ENCODE measurements at regions not wholly inside any gene's neighbourhood (a gene's known extent, or its start where the extent isn't known, plus 50 kb on each side); places are given as distances from the start of the nearest gene placed in this dataset.
"Not testable (repeated sequence)": the region's sequence is repeated elsewhere in the genome, so short reads cannot be mapped to it uniquely, and the experiment has no call there.

DNA sequence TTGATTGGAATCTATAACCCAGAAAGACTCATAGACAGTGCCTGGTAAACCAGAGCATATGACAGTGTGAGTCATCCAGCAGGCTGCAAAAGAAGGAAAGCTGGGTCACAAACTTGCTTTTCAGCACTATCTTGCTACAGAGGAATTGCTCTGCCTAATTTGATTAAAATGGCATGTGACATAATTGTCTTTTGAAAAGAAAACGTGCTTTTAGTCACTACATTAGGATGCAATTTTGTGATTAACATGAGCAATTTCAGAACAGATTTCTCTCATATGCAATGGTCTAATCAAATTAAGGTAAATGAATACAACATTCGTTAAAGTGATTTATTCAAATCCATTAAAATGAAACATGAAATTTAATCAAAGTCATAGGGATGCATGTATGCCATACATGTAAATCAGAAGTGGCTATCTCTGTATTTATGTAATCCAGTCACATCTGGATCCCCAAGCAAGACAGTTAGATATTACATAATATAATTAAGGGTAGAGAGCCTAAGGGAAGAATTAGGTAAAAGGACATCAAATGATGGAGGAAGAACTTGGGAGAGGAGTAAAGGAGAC is 400.0 kb upstream of the HTR1E start:
- in situ Hi-C loops (cut with HindIII; ENCODE audit: low pct_unique_long_range_greater_than_20kb, low sequenced_read_pairs) = no loop called here

GRCh38 chr6:86536121-86536520 is 401.2 kb upstream of the HTR1E start:
- DNase-seq (ENCODE audit: low read depth, low spot score) = no peak
- in situ Hi-C loops (cut with HindIII; ENCODE audit: low pct_unique_long_range_greater_than_20kb, low sequenced_read_pairs) = no loop called here

More for the DNA sequence above, 400.0 kb upstream of the HTR1E start:
- DNase-seq (ENCODE audit: low read depth, low spot score) = no peak

DNA sequence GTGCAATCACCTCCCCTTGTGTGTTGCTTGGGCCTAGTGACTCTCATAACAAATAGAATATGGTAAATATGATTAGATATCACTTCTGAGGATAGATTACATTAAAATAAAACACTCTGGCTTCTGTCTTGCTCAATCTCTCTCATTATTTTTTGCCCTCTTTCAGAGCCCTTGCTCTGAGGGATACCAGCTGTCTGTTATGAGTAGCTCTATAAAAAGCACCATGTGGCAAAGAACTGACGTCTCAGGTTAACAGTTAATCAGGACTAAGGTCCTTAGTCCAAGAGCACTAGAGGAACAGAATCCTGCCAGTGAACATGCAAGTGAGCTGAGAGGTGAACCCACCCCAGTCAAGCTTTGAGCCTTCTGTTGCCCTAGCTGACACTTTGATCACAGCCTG is 402.2 kb upstream of the HTR1E start:
- in situ Hi-C loops (cut with HindIII; ENCODE audit: low pct_unique_long_range_greater_than_20kb, low sequenced_read_pairs) = no loop called here
- no peak for DNase-seq (ENCODE audit: low read depth, low spot score)

- no peak for DNase-seq (ENCODE audit: low read depth, low spot score)
- in situ Hi-C loops (cut with HindIII; ENCODE audit: low pct_unique_long_range_greater_than_20kb, low sequenced_read_pairs) = no loop called here
Observed at GRCh38 chr6:86529635-86530034, 407.7 kb upstream of the HTR1E start.

DNA sequence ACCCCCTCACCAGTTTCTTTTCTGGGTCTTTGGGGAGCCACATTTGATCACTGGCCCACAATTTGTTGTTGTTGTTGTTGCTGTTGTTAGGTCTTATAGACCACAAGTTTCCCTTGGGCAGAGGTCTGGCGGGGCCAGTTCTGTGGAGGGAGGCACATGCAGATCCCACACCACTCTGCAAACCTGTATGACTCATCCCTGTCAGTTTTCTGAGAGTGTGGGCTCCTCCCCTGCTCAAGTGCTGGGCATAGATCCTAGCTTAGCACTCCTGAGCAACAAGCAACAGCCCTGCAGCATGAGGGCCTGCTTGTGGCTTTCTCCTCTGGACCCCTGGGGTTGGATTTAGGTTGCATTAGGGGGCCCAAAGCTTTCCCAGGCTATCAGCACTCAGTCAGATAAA is 411.1 kb upstream of the HTR1E start:
- no peak for DNase-seq (ENCODE audit: low read depth, low spot score)
- in situ Hi-C loops (cut with HindIII; ENCODE audit: low pct_unique_long_range_greater_than_20kb, low sequenced_read_pairs) = no loop called here

DNA sequence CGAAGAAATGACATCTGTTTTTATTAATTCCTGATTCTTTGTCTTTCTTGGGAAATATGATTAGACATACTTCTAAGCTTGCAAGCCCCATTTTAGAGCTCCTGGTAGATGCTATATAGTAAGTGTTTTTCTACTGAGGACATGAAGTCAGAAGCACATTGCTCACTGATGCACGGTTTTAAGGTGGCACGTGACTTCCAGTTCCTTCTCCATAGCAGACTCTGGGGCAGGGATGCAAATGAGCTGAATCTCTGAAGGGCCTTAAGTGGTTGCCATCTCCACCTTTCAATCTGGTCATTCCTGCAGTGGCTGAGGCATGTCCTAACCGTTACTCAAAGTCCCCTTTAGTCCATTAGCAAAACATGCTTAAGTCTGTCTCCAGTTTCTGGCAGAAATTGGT is 421.2 kb upstream of the HTR1E start:
- in situ Hi-C loops (cut with HindIII; ENCODE audit: low pct_unique_long_range_greater_than_20kb, low sequenced_read_pairs) = no loop called here
- no peak for DNase-seq (ENCODE audit: low read depth, low spot score)

- in situ Hi-C loops (cut with HindIII; ENCODE audit: low pct_unique_long_range_greater_than_20kb, low sequenced_read_pairs) = no loop called here
- DNase-seq (ENCODE audit: low read depth, low spot score) = no peak
Observed at GRCh38 chr6:86511962-86512361, 425.4 kb upstream of the HTR1E start.

- no peak for DNase-seq (ENCODE audit: low read depth, low spot score)
- in situ Hi-C loops (cut with HindIII; ENCODE audit: low pct_unique_long_range_greater_than_20kb, low sequenced_read_pairs) = no loop called here
Observed at GRCh38 chr6:86508230-86508629, 429.1 kb upstream of the HTR1E start.

DNA sequence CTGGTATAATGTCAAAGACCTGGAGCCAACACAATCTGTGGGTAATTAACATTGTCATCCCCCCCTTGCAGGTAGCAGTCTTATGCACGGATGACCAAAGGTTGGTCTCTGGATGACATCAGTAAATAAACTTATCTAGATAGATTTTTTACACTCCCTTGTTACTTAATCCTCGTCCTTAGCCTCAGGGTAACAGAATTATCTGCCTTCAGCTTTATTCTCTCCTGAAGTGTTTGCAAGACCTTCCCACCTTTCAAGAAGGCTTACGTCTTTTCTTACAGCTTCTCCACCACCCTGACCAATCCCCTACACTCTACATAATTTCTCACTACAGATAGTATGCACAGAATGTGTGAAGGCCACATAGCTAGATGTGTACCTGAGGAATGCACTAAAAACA is 434.8 kb upstream of the HTR1E start:
- no peak for DNase-seq (ENCODE audit: low read depth, low spot score)
- in situ Hi-C loops (cut with HindIII; ENCODE audit: low pct_unique_long_range_greater_than_20kb, low sequenced_read_pairs) = no loop called here

DNA sequence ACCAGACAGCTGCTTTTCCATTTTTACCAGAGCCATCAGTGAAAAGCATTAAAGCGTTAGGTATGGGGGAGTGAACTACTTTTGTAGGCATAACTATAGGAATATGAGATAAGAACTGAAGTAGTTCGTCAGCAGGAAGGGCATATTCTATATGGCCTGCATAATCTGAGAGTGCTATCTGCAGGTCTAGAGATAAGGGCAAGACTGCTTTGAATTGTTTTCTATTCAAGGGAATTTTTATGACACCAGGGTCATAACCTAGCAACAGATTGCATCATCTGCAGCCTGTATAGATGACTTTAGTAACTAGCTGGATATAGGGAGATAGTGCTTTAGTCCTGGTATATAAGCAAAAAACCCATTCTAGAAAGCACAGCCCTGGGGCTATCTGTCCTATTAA is 437.3 kb upstream of the HTR1E start:
- in situ Hi-C loops (cut with HindIII; ENCODE audit: low pct_unique_long_range_greater_than_20kb, low sequenced_read_pairs) = no loop called here
- no peak for DNase-seq (ENCODE audit: low read depth, low spot score)

DNA sequence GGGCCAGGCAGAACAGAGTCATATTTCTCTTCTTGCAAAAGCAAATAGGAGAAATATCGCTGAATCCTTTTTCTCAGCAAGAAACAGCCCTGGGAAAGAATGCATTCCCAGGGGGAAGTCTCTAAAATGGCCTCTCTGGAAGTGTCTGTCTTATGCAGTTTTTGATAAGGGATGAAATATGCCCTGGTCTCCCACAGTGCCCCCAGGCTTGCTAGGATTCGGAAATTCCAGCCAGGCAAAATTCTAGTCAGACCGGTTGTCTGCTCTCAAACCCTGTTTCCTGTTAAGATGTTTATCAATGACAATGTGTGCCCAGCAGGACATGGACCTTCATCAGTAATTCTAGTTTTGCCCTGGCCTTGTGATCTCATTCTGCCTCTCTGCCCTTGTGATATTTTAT is 448.3 kb upstream of the HTR1E start:
- in situ Hi-C loops (cut with HindIII; ENCODE audit: low pct_unique_long_range_greater_than_20kb, low sequenced_read_pairs); DNase-seq (ENCODE audit: low read depth, low spot score): not testable (repeated sequence)

- DNase-seq (ENCODE audit: low read depth, low spot score) = no peak
- in situ Hi-C loops (cut with HindIII; ENCODE audit: low pct_unique_long_range_greater_than_20kb, low sequenced_read_pairs) = no loop called here
Observed at GRCh38 chr6:86487660-86488221, 449.6 kb upstream of the HTR1E start.

DNA sequence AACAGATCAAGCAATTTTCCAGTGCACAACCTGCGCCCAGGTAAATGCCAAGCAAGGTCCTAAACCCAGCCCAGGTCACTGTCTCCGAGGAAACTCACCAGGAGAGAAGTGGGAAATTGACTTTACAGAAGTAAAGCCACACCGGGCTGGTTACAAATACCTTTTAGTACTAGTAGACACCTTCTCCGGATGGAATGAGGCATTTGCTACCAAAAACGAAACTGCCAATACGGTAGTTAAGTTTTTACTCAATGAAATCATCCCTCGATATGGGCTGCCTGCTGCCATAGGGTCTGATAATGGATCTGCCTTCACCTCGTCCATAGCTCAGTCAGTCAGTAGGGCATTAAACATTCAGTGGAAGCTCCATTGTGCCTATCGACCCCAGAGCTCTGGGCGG is 459.0 kb upstream of the HTR1E start:
- in situ Hi-C loops (cut with HindIII; ENCODE audit: low pct_unique_long_range_greater_than_20kb, low sequenced_read_pairs) = not testable (repeated sequence)

DNA sequence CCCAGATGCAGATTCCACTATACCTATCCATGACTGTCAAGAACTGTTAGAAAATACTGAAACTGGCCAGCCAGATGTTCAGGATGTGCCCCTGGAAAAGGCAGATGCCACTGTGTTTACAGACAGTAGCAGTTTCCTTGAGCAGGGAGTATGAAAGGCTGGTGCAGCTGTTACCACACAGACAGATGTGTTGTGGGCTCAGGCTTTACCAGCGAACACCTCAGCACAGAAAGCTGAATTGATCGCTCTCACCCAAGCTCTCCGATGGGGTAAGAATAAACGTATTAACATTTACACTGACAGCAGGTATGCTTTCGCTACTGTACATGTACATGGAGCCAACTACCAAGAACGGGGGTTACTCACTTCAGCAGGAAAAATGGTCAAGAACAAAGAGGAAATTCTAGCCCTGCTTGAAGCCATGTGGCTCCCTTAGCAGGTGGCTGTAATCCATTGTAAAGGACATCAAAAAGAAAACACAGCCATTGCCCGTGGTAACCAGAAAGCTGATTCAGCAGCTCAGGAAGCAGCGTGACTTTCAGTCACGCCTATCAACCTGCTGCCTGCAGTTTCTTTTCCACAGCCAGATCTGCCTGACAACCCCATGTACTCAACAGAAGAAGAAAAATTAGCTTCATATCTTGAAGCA is 459.7 kb upstream of the HTR1E start:
- in situ Hi-C loops (cut with HindIII; ENCODE audit: low pct_unique_long_range_greater_than_20kb, low sequenced_read_pairs) = no loop called here
- DNase-seq (ENCODE audit: low read depth, low spot score) = no peak

More for the DNA sequence above, 459.0 kb upstream of the HTR1E start:
- DNase-seq (ENCODE audit: low read depth, low spot score) = not testable (repeated sequence)

DNA sequence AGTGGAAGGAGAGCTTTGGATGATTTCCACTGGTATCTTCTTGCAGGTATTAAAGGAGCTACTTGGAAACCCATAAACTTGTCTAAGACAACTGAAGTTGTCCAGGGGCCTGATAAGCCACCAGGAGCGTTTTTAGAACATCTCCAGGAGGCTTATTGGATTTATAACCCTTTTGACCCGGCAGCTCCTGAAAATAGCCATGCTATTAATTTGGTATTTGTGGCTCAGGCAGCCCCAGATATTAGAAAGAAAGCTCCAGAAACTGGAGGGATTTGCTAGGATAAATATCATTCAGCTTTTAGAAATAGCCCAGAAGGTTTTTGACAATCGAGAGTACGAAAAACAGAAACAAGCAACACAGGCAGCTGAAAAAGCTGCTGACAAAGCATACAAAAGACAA is 461.0 kb upstream of the HTR1E start:
- in situ Hi-C loops (cut with HindIII; ENCODE audit: low pct_unique_long_range_greater_than_20kb, low sequenced_read_pairs) = no loop called here
- DNase-seq (ENCODE audit: low read depth, low spot score) = no peak

GRCh38 chr6:86474081-86474480 is 463.2 kb upstream of the HTR1E start:
- in situ Hi-C loops (cut with HindIII; ENCODE audit: low pct_unique_long_range_greater_than_20kb, low sequenced_read_pairs) = no loop called here
- no peak for DNase-seq (ENCODE audit: low read depth, low spot score)

DNA sequence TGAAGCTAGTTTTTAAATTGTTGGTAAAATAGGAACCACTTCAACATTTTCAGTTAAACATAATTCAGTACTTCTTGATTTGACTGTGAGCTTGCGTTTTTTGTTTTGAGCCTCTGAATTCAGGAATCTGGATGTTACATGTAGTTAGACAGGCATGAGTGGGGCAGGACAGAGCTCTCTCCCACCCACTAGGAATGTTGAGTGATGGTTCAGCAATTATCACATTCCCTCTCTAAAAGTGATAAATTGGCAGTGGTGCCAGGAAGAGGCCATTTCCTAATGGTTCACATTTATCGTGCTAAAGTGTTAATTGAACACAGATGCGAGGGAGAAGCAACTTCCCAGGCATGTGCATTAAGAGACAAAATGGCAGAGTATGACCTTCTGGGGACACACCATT is 465.5 kb upstream of the HTR1E start:
- in situ Hi-C loops (cut with HindIII; ENCODE audit: low pct_unique_long_range_greater_than_20kb, low sequenced_read_pairs) = no loop called here
- no peak for DNase-seq (ENCODE audit: low read depth, low spot score)

- DNase-seq (ENCODE audit: low read depth, low spot score) = no peak
- in situ Hi-C loops (cut with HindIII; ENCODE audit: low pct_unique_long_range_greater_than_20kb, low sequenced_read_pairs) = no loop called here
Observed at GRCh38 chr6:86459978-86460377, 477.4 kb upstream of the HTR1E start.

DNA sequence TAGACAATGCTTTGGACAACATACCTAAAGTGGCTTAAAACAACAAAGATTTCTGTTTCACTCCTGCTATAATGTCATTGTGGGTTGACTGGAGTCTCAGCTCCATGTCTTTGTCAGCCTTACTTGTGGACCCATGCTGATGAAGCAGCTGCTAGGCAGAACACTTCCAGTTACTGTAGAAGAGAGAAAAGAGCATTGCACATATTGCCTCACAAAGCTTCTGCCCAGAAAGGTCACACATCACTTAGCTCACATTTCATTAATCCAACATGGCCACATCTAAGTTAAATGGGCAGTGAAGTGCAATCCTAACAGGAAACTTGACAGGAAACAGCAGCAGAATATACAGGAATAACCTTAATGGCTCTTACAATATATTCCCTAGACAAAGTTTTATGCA is 480.5 kb upstream of the HTR1E start:
- in situ Hi-C loops (cut with HindIII; ENCODE audit: low pct_unique_long_range_greater_than_20kb, low sequenced_read_pairs) = no loop called here
- DNase-seq (ENCODE audit: low read depth, low spot score) = no peak
